CD4-positive, alpha-beta T cell treated with Interleukin-6 for 4 hours (primary cell): ENCODE measurements at regions not wholly inside any gene's neighbourhood (a gene's known extent, or its start where the extent isn't known, plus 50 kb on each side); places are given as distances from the start of the nearest gene placed in this dataset.

ENCODE experiments used
- DNase-seq: peaks from one replicate; pipeline ENCODE4 v3.0.0-alpha.2; 2020; ENCODE audit warnings: mixed read lengths

DNA sequence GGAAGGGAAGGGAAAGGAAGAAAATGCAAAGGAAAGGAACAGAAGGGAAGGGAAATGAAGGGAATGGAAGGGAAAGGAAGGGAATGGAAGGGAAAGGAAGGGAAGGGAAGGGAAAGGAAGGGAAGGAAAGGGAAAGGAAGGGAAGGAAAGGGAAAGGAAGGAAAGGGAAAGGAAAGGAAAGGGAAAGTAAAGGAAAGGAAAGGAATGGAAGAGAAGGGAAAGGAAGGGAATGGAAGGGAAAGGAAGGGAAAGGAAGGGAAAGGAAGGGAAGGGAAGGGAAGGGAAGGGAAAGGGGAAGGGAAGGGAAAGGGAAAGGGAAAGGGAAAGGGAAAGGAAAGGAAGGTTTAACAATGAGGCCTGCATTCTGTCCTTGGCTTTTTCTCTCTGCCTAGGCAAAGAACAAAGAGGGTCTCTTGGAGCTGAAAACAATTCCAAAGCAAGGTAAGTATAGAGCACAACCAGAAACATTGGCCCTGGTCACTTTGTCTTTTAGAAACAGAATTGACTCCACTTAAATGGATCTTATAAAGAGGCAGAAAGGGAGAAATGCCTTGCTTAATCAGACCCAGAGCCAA lies 525.9 kb upstream of the TMPO start:
- no peak for DNase-seq

- DNase-seq: no peak
Observed at GRCh38 chr12:97994746-97995484, 520.5 kb upstream of the TMPO start.

- no peak for DNase-seq
Observed at GRCh38 chr12:97995559-97995958, 519.8 kb upstream of the TMPO start.

DNA sequence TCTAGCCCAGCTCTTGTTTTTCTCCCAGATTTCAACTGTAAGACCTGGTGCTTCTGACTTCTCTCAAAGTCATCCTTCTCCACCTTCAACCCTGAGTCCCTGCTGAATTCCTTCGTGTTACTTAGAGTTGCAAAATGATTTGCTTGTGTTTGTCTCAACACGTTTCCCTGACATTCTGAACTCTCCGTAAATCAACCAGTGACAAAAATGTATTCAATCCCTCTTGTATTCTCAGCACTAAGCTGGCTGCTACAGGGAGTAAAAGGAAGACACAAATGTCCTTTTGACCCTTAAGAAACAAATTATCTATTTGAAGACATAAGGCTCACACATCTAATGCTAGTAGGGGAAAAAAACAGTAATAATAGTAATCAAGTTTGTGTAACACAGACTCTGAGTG lies 514.0 kb upstream of the TMPO start:
- DNase-seq: no peak

GRCh38 chr12:98002887-98003493 lies 512.4 kb upstream of the TMPO start:
- no peak for DNase-seq

DNA sequence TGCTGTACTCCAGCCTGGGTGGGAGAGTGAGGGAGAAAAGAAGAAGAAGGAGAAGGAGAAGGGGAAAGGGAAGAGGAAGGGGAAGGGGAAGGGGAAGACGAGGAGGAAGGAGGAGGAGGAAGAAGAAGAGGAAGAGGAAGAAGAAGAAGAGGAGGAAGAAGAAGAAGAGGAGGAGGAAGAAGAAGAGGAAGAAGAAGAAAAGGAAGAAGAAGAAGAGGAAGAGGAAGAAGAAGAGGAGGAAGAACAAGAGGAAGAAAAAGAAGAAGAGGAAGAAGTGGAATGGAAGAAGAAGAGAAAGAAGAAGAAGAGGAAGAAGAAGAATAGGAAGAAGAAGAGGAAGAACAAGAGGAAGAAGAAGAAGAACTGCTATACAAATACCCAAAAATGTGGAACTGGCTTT lies 507.4 kb upstream of the TMPO start:
- DNase-seq: no peak

DNA sequence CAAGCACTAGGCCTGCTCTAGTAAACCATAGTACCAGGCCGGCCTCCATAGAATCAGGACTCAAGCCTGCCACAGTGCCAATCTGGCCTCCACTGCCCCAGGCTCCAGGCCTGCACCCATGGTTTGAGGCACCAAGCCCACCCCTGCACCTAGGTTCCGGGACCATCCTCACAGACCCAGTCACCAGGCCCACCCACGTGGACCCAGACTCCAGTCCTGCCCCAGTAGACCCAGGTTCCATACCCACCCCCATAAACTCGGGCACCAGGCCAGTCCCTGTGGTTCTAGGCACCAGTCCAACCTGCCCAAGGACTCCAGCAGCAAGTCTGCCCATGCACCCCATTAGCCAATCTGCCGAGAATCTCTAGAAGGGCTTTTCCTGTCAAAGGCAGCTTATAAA lies 501.8 kb upstream of the TMPO start:
- no peak for DNase-seq

DNA sequence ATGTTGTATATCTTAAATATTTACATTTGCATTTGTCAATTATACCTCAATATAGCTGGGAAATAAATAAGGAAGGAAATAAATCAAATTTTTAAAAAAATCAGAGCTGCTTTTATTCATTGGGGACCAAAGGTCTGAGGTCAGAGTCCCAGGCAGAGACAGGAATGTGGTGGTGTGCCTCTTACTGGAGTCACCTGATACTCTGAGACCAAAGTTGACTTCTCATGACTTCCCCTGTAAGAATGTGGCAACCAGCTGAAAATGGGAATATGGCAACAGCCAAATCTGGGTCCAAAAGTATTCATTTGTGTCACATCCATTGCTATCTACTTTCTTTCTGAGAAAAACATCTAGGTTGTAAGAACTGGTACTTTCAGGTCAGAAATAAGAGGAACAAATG lies 496.6 kb upstream of the TMPO start:
- no peak for DNase-seq

DNA sequence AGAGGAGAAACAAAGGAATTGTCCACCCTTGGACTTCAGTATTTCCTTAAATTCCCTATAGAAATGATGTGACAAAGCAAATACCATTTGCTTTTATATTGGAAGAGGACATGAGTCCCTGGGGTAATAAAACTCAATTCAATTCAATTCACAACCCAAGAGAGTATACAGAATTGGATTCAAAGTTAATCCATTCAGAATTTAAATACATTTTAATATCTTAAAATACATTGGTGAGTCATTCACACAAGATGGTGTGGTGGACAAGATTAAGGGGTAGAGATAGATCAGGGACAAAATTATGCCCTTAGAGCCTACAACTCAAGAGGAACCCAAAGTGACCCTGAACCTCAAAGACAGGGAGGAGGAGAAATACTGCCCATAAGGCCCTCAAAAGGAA lies 495.0 kb upstream of the TMPO start:
- DNase-seq: no peak

DNA sequence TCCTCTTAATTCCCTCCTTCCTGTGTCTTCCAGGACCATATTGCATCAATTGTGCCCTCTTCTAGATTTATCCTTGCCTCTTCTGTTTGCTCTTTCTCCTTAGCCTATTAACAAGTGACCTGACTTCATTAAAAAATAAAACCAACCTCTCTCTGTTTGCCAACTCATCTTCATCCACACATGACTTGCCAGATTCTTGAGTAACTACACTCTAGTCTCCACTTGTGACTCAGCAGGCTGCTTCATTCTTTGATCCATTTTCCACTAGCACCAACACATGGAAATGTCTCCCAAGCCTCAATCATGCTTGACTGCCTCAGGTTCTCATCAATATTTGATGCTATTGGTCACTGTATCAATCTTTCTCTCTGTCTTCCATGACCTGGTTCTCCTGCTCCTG lies 492.4 kb upstream of the TMPO start:
- DNase-seq: no peak

DNA sequence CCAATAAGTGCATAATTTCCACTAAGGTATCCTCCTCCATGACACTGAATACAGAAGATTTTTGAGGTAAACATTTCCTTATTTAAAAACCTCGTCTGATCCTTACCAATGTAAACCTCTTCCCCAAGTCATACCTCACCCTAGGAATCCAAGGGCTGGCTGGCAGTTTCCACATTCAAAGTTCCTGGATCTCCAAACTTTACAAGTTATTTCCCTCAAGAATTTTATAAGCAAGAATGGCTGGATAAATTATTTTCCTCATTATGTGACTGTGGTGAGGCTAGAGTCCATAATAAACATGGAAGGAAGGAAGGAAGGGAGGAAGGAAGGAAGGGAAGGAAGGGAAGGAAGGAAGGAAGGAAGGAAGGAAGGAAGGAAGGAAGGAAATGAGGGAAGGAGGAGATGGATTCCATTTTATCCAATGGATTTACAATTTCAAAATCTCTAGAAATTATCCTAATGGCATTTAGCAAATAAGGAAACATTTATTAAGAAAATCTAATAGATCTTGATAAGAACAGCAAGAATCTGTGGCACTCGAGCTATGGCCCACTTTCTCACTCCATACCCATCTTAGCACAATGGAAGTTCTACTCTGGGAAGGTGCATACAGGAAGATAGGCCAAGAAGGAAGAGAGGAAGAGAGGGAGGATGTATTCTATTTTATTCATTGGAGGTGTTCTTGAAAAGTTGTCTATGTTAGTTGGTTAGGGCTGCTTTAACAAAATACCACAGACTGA lies 477.8 kb upstream of the TMPO start:
- no peak for DNase-seq

DNA sequence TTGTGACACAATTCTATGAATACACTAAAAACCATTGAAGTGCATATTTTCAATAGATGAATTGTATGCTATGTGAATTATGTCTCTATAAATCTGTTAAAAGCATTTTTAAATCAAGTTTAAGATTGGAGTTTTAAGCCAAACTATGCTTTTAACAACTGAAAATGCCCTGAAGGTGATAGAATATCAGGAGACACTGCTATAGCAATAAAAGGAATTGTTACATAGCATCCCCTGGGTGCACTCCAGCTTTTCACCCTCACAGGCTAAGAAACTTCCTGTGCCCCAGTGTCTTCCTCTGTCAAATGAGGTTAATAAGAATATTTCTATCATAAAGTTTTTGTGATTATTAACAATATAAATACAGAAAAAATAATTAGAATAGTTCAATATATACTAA lies 472.7 kb upstream of the TMPO start:
- DNase-seq: no peak

GRCh38 chr12:98045395-98045794 lies 470.0 kb upstream of the TMPO start:
- DNase-seq: no peak

DNA sequence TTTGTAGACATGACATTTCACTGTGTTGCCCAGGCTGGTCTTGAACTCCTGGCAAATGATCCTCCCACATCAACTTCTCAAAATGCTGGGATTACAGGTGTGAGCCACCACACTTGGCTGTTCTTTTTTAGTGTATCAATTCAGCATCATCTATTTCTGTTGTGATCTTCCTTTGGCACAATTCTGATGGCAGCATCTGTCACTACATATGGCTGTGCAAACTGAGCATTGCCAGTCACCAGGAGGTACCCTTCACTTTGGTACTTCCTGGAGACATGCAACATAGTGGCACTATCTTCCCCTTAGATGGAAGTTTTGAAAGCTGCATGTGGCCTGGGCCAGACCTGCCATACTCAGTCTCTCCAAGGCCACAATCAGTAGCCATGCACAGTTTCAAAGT lies 467.1 kb upstream of the TMPO start:
- no peak for DNase-seq

DNA sequence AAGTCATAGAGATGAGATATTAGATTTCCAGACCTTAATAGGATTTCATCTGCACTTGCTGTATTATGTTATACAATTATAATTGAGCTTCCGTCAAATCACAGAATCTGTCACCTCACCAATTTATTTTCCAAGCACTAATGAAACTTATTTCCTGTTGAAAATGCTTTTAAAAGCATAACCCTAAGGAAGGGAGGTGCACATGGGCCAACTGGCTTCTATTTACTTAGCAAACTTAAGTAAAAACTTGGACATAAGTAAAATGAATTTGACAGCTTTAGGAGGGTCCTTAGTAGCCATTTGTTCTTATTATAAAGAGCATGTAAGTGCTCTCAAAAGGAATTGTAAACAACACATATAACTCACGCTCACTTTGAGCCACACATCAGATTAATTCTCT lies 462.2 kb upstream of the TMPO start:
- no peak for DNase-seq

DNA sequence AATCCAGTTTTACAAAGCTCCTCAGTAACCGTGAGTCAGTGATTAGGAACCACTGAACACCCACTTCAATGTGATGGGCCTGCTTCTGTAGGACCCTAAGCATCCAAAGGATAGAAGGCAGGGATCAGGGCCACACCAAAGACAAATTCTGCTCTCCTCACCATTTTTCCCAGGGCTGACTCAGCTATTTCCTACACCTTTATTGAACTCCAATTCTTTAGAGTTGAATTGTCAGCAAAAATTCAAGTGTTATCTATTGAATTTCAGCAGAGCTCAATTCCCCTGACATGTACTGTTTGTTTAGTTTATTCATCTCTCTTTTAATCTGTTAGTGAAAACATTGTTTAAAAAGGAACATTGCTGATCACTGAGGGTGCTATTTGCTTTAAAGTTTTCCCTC lies 457.7 kb upstream of the TMPO start:
- no peak for DNase-seq

GRCh38 chr12:98058213-98058612 lies 457.2 kb upstream of the TMPO start:
- no peak for DNase-seq

- DNase-seq: no peak
Observed at GRCh38 chr12:98058838-98059237, 456.6 kb upstream of the TMPO start.

DNA sequence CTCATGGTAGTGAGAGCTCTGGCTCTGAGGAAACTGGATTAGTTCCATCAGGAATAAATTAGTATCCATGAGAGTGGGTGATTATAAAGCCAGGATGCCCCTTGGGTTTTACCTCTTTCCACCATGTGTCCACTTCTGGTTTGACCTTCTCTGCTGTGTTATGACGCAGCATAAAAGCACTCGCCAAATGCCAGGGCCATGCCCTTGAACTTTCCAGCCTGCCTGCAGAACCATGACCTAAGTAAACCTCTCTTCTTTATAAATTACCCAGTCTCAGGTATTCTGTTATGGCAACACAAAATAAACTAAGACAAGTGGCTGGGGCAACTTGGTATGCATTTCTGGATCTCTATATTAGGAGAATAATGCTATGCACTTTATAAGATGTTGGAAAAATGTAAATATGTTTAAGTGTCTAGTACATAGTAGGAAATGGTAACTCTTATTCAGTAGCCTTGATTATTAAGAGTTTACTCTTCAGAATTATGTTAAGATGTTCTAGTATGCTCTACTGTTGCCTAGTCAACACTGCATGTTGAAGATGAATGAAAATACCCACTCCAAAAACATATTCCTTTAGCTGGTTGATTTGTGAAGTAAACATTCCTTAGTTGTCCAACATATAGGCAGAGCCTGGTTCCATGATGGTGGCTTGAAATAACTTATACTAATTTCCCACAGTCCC lies 455.6 kb upstream of the TMPO start:
- DNase-seq: no peak

DNA sequence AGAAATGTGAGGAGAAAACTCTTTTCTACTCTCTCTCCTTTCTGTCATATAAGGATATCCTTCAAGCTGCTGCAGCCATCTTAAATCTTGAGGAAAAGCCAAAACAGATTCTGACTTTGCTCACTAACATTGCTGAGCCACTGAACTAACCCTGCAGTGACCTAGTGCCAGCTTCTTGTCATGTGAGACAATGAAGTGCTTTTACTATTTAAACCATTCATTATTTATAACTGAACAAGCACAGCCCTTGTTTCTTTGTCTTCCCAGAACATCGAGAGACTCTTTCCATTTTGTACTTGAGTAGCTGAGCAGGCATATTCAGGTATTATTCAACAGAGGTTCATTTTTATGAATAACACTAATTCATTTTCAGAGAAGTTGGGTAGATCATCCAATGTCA lies 455.0 kb upstream of the TMPO start:
- DNase-seq: no peak

DNA sequence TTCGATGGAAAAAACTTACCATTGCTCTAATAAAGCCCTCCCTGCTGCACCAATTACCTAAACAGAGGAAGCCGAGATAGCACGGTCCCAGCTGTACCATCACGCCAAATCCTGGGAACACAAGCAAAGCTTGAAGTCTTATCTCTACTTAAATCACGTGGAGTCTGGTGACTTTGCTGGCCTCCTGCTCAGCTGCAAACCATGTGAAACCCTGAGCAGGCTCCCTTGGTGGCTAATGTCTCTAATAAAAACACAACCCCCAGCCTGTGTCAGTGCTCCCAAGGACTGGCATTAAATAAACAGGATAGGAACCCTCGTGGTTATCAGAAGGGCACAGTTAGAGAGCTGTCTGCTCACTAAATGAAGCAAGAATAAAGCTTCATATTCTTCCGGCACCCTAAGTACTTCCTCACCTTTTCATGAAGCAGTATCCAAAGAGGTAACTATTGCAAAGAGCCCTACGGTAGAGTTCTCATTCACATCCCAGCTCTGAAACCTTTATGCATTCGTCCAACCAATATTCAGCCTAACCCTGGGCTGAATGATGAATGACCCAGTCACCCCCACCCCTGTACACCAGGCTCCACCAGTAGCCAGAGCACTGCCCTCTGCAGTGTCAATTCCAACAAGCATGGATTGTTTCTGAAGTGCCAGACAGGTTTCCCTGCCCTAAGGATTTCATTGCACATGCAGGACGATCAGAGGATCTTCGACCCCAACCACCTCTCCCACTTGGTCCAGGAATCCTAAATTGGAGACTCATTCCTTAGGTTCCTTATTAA lies 452.7 kb upstream of the TMPO start:
- no peak for DNase-seq

DNA sequence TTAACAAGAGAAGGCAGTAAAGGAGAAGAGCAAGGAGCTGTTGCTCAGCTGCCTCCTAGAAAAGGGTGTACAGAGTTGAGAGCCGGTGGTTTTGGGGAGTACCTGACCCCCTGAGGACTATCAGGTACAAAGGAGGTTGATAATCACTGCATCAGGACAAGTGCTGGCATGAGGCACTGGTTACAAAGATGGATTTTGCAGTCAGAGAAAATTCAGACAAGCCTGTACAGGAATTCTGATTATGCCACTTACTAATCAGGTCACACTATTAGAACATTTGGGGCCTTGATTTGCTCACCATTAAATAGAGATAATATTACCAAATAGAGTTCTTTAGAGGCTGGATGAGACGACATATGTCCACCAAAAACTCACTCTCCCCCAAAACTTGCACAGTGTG lies 450.9 kb upstream of the TMPO start:
- DNase-seq: no peak

GRCh38 chr12:98067795-98068194 lies 447.6 kb upstream of the TMPO start:
- no peak for DNase-seq
